ENCODE measurements at regions not wholly inside any gene's neighbourhood (a gene's known extent, or its start where the extent isn't known, plus 50 kb on each side); places are given as distances from the start of the nearest gene placed in this dataset.
"Not testable (repeated sequence)": the region's sequence is repeated elsewhere in the genome, so short reads cannot be mapped to it uniquely, and the experiment has no call there.

GRCh38 chr14:39722547-39723273 is 290.5 kb upstream of the FBXO33 start:
- no peak for DNase-seq

- DNase-seq: no peak
Observed at GRCh38 chr14:39716987-39717570, 284.8 kb upstream of the FBXO33 start.

- no peak for DNase-seq
Observed at GRCh38 chr14:39712293-39712999, 280.2 kb upstream of the FBXO33 start.

GRCh38 chr14:39704594-39704993 is 272.4 kb upstream of the FBXO33 start:
- DNase-seq: no peak

- no peak for DNase-seq
Observed at GRCh38 chr14:39694341-39694740, 262.1 kb upstream of the FBXO33 start.

GRCh38 chr14:39683691-39684260 is 251.5 kb upstream of the FBXO33 start:
- DNase-seq: no peak

GRCh38 chr14:39682582-39682981 is 250.3 kb upstream of the FBXO33 start:
- no peak for DNase-seq

- no peak for DNase-seq
Observed at GRCh38 chr14:39681782-39682399, 249.7 kb upstream of the FBXO33 start.

- DNase-seq: no peak
Observed at GRCh38 chr14:39680777-39681176, 248.5 kb upstream of the FBXO33 start.

- DNase-seq: no peak
Observed at GRCh38 chr14:39673734-39674133, 241.5 kb upstream of the FBXO33 start.

- DNase-seq: no peak
Observed at GRCh38 chr14:39673270-39673711, 241.1 kb upstream of the FBXO33 start.

- no peak for DNase-seq
Observed at GRCh38 chr14:39668449-39668848, 236.2 kb upstream of the FBXO33 start.

GRCh38 chr14:39666386-39666785 is 234.2 kb upstream of the FBXO33 start:
- DNase-seq: no peak

- no peak for DNase-seq
Observed at GRCh38 chr14:39665075-39665475, 232.8 kb upstream of the FBXO33 start.

GRCh38 chr14:39664646-39665045 is 232.4 kb upstream of the FBXO33 start:
- DNase-seq: no peak

- no peak for DNase-seq
Observed at GRCh38 chr14:39641224-39641623, 209.0 kb upstream of the FBXO33 start.

- not testable (repeated sequence) for DNase-seq
Observed at GRCh38 chr14:39639009-39639408, 206.8 kb upstream of the FBXO33 start.

GRCh38 chr14:39628087-39628486 is 195.9 kb upstream of the FBXO33 start:
- DNase-seq: no peak

GRCh38 chr14:39626589-39627576 is 194.7 kb upstream of the FBXO33 start:
- no peak for DNase-seq

GRCh38 chr14:39621678-39622077 is 189.4 kb upstream of the FBXO33 start:
- DNase-seq: no peak

- DNase-seq: no peak
Observed at GRCh38 chr14:39621223-39621622, 189.0 kb upstream of the FBXO33 start.

- no peak for DNase-seq
Observed at GRCh38 chr14:39617537-39617936, 185.3 kb upstream of the FBXO33 start.
